Activated T-helper 9 cell treated with anti-CD3 and anti-CD28 coated beads, Interleukin-2, amount 50 U/mL, for 16 hours (primary cell): ENCODE measurements at regions not wholly inside any gene's neighbourhood (a gene's known extent, or its start where the extent isn't known, plus 50 kb on each side); places are given as distances from the start of the nearest gene placed in this dataset.
"Not testable (repeated sequence)": the region's sequence is repeated elsewhere in the genome, so short reads cannot be mapped to it uniquely, and the experiment has no call there.

ENCODE experiments used
- DNase-seq: peaks from one replicate; pipeline ENCODE4 v3.0.0-alpha.2; 2020; ENCODE audit warnings: low read depth

GRCh38 chr20:52434453-52434852 lies 242.9 kb upstream of the ZFP64 start:
- no peak for DNase-seq

GRCh38 chr20:52434041-52434425 lies 242.5 kb upstream of the ZFP64 start:
- no peak for DNase-seq

GRCh38 chr20:52433326-52434040 lies 241.9 kb upstream of the ZFP64 start:
- DNase-seq: no peak

GRCh38 chr20:52432740-52433139 lies 241.2 kb upstream of the ZFP64 start:
- no peak for DNase-seq

DNA sequence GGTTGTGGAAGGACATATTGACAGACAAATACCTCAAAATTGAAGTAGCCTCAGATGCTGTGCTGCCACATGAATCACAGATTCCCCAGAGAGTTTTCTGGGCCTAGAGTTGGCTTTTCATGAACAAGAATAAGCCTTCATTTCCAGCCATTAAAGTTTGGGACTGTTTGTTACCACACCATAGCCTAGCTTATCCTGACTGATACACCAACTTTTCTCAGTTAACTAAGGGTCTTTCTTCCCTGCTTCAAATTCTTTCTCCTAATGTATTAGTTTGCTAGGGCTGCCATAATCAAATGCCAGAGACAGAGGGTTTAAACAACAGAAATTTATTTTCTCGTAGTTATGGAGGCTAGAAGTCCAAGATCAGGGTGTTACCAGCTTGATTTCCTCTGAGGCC lies 237.4 kb upstream of the ZFP64 start:
- DNase-seq: no peak

GRCh38 chr20:52427960-52428359 lies 236.4 kb upstream of the ZFP64 start:
- DNase-seq: no peak

- DNase-seq: no peak
Measured at GRCh38 chr20:52426856-52427255, 235.3 kb upstream of the ZFP64 start.

- no peak for DNase-seq
Measured at GRCh38 chr20:52425701-52426100, 234.1 kb upstream of the ZFP64 start.

- no peak for DNase-seq
Measured at GRCh38 chr20:52425253-52425652, 233.7 kb upstream of the ZFP64 start.

DNA sequence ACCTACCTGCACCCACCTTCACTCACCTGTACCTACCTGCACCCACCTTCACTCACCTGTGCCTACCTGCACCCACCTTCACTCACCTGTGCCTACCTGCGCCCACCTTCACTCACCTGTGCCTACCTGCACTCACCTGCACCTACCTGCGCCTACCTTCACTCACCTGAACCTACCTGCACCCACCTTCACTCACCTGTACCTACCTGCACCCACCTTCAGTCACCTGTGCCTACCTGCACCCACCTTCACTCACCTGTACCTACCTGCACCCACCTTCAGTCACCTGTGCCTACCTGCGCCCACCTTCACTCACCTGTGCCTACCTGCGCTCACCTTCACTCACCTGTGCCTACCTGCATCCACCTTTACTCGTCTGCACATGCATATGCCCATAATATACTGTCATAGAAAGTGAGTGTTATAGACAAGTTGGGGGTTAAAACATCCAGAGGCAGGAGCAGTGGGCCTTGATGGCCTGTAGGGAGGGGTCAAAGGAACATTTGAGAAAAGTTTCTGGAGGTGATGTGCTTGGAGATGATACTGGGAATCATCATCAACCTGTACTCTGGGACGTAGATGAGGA lies 232.9 kb upstream of the ZFP64 start:
- DNase-seq: not testable (repeated sequence)

DNA sequence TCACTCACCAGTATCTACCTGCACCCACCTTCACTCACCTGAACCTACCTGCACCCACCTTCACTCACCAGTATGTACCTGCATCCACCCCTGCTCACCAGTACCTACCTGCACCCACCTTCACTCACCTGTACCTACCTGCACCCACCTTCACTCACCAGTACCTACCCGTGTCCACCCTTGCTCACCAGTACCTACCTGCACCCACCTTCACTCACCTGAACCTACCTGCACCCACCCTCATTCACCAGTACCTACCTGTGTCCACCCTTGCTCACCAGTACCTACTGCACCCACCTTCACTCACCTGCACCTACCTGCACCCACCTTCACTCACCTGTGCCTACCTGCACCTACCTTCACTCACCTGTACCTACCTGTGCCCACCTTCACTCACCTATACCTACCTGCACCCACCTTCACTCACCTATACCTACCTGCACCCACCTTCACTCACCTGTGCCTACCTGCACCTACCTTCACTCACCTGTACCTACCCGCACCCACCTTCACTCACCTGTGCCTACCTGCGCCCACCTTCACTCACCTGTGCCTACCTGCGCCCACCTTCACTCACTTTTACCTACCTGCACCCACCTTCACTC lies 232.1 kb upstream of the ZFP64 start:
- not testable (repeated sequence) for DNase-seq

GRCh38 chr20:52422574-52423336 lies 231.2 kb upstream of the ZFP64 start:
- no peak for DNase-seq

DNA sequence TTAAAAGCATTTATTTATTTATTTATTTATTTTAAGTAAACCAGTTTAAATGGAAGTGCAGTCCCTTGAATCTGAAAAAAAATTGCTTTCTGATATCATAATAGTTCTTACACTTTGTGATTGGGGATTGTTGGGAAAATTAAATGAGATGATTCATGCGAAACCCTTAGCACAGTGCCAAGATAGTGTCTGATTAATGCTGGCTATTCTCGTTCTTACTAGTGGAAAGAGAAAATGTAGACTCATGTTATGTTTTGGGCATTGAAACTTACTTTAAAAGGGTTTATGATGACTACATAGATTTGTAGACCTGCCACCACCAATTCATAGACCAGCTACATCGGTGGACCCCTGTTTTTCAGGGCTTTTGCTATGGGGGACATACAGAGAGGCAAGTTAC lies 229.2 kb upstream of the ZFP64 start:
- no peak for DNase-seq

- DNase-seq: no peak
Measured at GRCh38 chr20:52419205-52419604, 227.6 kb upstream of the ZFP64 start.

GRCh38 chr20:52416953-52417352 lies 225.4 kb upstream of the ZFP64 start:
- DNase-seq: no peak

DNA sequence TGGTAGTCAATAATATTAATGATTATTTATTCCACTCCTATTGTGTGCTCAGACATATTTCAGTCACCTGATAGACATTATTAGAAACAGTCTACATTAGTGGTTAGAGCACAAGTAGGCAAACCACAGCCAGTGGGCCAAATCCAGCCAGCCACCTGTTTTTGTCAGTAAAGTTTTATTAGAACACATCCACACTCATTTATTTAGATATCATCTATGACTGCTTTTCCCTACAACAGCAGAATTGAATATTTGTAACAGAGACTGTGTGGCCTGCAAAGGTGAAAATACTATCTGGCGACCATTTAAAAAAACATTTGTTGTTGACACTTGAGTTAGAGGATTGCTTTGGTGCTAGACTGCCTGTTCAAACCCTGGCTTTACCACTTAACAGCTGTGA lies 220.0 kb upstream of the ZFP64 start:
- no peak for DNase-seq

DNA sequence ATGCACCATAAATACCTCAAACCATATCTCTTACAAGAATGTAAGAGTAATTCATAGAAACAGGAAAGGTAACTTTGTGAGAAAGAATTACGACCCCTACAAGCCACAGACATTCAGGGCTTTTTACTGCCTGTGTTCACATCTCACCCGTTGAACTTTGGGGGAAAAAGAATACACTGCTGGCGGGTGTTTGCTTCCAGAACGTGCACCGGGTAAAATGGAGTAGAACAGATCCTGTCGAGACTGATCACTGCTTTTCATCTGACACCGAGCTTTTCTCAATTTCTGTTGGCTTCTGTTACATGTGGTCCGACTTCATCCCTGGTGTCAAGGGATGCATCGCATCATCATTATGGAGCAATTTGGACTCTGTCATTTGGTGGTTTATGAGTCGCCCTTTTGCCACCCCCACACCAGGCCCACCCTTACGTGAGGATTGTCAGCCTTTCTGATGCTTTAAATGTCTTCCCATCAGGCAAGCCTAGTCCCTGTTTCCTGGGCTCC lies 219.2 kb upstream of the ZFP64 start:
- DNase-seq: no peak

GRCh38 chr20:52410182-52410647 lies 218.6 kb upstream of the ZFP64 start:
- peak; percentile 4 for DNase-seq

GRCh38 chr20:52405986-52406385 lies 214.4 kb upstream of the ZFP64 start:
- no peak for DNase-seq

GRCh38 chr20:52405417-52405816 lies 213.8 kb upstream of the ZFP64 start:
- DNase-seq: no peak

GRCh38 chr20:52404671-52405070 lies 213.1 kb upstream of the ZFP64 start:
- DNase-seq: no peak

- DNase-seq: no peak
Measured at GRCh38 chr20:52402950-52403349, 211.4 kb upstream of the ZFP64 start.

DNA sequence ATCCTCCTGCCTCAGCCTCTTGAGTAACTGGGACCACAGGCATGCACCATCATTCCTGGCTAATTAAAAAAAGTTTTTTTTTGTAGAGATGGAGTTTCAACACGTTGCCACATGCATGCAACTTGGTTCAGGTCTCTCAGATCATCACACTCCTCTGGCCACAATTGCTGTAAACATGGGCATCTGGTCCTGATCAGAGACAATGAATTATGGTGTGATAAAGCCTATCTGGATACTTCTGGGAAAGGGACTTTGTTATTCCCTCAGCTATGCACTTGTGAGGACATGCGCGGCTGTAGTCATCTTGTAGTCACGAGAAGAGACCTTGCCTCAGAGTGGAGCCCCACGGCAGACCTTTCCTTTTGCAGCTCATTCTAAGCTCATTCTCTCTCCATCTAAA lies 210.9 kb upstream of the ZFP64 start:
- DNase-seq: no peak
